SK-N-SH (cell line): ENCODE measurements at regions not wholly inside any gene's neighbourhood (a gene's known extent, or its start where the extent isn't known, plus 50 kb on each side); places are given as distances from the start of the nearest gene placed in this dataset.

Experiments used
- EZH2phosphoT487 ChIP-seq: fragments of 200-600 bp; sonication (generic); IDR thresholded peaks from 2 replicates; pipeline ENCODE4 v1.6.1; 2017; ENCODE audit warnings: low read depth, mixed run types, mild to moderate bottlenecking, antibody characterized with exemption, moderate library complexity, borderline replicate concordance
- JUND ChIP-seq: IDR thresholded peaks from 2 replicates; pipeline ENCODE4 v1.4.0; 2012
- YY1 ChIP-seq: IDR thresholded peaks from 2 replicates; pipeline ENCODE4 v1.4.0; 2012; ENCODE audit warnings: low read depth, mild to moderate bottlenecking
- TF ChIP-seq, protein P1 (sequence below): fragments of 150-350 bp; IDR thresholded peaks from 2 replicates; pipeline ENCODE4 v1.6.1; 2017; ENCODE audit warnings: antibody characterized with exemption, low read length, low read depth, borderline replicate concordance

GRCh38 chr4:147117431-147117830 is 171.8 kb upstream of the TTC29 start:
- no peak for TF ChIP-seq EZH2phosphoT487
- TF ChIP-seq, protein P1, sequence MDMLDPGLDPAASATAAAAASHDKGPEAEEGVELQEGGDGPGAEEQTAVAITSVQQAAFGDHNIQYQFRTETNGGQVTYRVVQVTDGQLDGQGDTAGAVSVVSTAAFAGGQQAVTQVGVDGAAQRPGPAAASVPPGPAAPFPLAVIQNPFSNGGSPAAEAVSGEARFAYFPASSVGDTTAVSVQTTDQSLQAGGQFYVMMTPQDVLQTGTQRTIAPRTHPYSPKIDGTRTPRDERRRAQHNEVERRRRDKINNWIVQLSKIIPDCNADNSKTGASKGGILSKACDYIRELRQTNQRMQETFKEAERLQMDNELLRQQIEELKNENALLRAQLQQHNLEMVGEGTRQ = no peak
- TF ChIP-seq JUND = no peak
- no peak for TF ChIP-seq YY1
